ENCODE measurements at regions not wholly inside any gene's neighbourhood (a gene's known extent, or its start where the extent isn't known, plus 50 kb on each side); places are given as distances from the start of the nearest gene placed in this dataset.

DNA sequence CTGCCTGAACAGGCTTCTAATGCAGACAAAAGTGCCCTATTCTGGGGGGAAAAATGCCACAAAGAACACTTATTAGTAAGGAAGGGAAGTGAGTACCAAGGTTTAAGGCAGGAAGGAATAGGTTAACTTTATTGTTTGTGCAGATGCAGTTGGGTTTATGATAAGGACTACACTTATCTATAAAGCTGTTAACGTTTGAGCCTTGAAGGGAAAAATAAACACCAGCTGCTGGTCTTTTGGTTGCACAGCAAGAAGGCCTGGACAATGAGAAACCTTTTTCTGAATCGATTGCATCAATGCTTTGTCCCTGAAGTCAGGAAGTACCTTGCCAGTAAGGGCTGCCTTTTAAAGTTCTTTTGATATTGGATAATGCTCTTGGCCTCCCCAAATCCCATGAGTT, 407.8 kb downstream of the ATP23 start:
- TF ChIP-seq, protein P1, sequence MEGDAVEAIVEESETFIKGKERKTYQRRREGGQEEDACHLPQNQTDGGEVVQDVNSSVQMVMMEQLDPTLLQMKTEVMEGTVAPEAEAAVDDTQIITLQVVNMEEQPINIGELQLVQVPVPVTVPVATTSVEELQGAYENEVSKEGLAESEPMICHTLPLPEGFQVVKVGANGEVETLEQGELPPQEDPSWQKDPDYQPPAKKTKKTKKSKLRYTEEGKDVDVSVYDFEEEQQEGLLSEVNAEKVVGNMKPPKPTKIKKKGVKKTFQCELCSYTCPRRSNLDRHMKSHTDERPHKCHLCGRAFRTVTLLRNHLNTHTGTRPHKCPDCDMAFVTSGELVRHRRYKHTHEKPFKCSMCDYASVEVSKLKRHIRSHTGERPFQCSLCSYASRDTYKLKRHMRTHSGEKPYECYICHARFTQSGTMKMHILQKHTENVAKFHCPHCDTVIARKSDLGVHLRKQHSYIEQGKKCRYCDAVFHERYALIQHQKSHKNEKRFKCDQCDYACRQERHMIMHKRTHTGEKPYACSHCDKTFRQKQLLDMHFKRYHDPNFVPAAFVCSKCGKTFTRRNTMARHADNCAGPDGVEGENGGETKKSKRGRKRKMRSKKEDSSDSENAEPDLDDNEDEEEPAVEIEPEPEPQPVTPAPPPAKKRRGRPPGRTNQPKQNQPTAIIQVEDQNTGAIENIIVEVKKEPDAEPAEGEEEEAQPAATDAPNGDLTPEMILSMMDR (IDR thresholded peaks at IDR 0.05; ENCODE audit: insufficient read depth, low read length, poor library complexity, severe bottlenecking) = no peak
- no peak for TF ChIP-seq EZH2phosphoT487 (conservative IDR thresholded peaks at IDR 0.05; ENCODE audit: low read length)
